Activated gamma-delta T cell (primary cell): ENCODE measurements at regions not wholly inside any gene's neighbourhood (a gene's known extent, or its start where the extent isn't known, plus 50 kb on each side); places are given as distances from the start of the nearest gene placed in this dataset.
"Not testable (repeated sequence)": the region's sequence is repeated elsewhere in the genome, so short reads cannot be mapped to it uniquely, and the experiment has no call there.

Experiments
- DNase-seq: peaks from one replicate; lab custom pipeline; 2025; lab: John Stamatoyannopoulos, UW

GRCh38 chr13:95388420-95389079 lies 87.3 kb upstream of the ABCC4 start:
- no peak for DNase-seq

GRCh38 chr13:95391362-95391761 lies 90.1 kb upstream of the ABCC4 start:
- no peak for DNase-seq

DNA sequence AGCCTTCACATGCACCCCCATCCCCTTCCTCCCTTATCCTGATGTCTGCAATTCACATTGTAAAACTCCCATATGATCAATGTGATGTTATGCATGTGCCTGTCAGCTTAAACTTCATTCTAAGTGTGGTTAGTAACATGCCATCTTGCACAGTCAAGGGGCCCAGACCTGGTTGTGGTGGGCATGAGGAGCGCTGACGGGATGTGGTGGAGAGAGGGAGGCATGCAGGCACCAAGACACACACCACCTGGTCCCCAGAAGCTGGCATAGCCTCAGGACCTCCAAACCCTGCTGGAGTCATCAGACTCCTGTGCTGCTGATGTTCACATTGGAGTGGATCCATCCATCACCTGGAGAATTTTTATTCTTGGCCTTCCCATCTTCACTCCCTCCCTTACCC lies 90.5 kb upstream of the ABCC4 start:
- DNase-seq = no peak

- DNase-seq = no peak
Measured at GRCh38 chr13:95392597-95392996, 91.3 kb upstream of the ABCC4 start.

DNA sequence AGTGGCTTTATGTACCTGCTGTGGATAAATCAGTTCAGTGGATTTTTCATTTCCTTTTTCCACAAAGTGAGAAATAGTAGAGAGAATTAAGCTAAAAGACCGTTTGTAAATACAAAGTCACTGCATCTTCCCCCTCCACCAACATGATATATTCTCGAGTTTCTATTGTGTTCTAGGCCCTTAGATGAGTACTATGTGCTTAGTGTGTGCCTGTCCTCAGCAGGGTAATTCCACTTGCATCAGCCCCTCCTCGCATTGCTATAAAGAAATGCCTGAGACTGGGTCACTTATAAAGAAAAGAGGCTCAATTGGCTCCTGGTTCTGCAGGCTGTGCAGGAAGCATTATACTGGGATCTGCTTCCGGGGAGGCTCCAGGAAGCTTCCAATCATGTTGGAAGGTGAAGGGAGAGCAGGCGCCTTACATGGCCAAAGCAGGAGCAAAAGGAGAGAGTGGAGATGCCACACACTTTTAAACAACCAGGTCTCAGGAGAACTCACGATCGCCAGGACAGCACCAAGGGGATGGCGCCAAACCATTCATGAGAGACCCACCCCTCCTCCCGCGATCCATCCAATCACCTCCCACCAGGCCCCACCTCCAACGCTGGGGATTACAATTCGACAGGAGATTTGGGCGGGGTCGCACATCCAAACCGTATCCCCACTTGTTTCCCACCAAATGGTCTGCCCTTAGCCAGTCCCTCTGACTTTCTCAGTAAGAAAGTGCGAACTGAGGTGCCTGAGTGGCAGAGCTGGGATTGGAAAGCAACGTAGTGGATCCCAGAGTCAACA lies 102.3 kb upstream of the ABCC4 start:
- no peak for DNase-seq

GRCh38 chr13:95404141-95404882 lies 103.1 kb upstream of the ABCC4 start:
- peak; percentile 21 for DNase-seq

DNA sequence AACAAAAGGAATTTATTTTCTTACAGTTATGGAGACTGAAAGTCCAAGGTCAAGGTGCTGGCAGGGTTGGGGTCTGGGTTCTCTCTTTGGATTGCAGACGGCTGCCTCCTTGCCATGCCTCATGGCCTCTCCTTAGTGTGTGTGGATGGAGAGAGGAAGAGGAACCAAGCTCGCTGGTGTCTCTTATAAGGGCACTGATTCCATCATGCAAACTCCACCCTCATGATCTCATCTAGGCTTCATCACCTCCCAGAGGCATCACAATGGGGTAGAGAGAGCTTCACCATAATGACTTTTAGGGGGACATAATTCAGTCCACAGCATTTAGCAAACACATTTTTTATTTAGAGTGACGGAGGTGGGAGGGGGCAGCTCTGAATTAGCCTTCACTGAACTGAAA lies 104.9 kb upstream of the ABCC4 start:
- DNase-seq = no peak

DNA sequence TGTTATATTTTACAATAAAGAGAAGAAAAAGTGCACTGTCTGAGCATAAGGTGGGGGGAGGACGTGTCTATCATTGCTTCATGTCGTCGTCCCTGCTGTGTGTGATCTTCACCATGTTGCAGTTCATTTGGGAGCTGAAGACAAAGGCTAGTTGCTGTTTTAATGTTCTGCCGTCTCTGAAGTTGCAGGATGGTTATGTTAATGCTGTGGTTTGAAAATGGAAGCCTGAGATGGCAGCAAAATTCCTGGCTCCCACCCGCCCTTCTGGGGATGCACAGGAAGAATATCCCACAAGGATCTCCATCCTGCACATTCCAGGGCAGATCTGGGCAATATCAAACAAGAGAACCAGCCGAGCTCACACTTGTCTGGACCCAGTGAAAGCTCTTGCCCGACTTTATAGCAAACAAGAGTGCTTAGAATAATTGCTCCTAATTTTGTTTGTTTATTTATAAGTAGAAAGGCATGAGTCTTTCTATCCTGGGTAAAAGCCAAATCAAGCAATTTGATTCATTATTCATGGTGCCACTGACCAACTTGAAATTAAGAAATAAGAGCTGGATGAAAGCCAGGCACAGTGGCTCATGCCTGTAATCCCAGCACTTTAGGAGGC lies 110.3 kb upstream of the ABCC4 start:
- no peak for DNase-seq

DNA sequence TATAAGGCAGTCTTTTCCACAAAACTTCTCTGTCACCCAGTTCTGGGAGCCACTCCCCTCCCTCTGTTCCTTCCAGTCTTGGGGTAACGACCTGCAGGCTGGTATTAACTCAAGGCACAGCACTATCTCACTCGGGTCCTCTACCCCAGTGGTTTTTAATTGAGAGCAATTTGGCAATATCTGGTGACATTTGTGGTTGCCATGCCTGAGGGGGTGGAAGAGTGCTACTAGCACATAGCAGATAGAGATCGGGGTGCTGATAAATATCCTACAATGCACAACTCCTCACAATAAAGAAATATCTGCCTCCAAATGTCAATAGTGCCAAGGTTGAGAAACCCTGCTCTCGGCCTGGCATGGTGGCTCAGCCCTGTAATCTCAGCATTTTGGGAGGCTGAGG lies 117.7 kb upstream of the ABCC4 start:
- no peak for DNase-seq

- DNase-seq = no peak
Measured at GRCh38 chr13:95420501-95420900, 119.2 kb upstream of the ABCC4 start.

- DNase-seq = no peak
Measured at GRCh38 chr13:95426631-95427030, 125.4 kb upstream of the ABCC4 start.

DNA sequence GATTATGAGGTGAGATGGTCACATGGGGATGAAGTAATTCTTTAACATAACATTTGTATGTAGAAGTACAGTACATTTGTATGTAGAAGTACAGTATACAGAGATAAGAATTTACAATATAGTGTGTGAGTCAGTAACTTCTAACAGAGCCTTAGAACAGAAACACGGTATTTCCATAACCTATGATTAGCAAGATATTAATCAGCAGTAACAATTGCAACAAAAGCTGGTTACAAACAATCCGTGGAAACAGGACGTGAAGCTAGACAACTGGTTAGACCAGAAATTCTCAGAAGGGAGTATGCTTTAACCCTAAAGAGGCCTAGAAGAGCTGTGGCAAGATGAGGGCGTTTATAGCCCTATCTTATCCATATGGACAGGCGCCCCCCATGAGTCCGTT lies 122.0 kb upstream of the CLDN10 start:
- not testable (repeated sequence) for DNase-seq

DNA sequence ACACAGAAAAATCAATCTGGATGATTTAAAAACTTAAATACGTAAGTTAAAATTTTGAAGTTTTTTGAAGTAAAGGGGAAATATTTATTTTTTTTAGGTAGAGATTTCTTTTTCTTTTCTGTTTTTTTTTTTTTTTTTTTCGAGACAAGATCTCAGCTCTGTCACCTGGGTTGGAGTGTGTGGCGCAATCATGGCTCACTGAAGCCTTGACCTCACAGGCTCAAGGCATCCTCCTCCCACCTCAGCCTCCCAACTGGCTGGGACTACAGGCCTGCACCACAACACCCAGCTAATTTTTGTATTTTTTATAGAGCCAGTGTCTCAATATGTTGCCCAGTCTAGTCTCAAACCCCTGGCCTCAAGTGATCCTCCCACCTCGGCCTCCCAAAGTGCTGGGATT lies 120.4 kb upstream of the CLDN10 start:
- no peak for DNase-seq

- DNase-seq = no peak
Measured at GRCh38 chr13:95433537-95433936, 119.0 kb upstream of the CLDN10 start.

DNA sequence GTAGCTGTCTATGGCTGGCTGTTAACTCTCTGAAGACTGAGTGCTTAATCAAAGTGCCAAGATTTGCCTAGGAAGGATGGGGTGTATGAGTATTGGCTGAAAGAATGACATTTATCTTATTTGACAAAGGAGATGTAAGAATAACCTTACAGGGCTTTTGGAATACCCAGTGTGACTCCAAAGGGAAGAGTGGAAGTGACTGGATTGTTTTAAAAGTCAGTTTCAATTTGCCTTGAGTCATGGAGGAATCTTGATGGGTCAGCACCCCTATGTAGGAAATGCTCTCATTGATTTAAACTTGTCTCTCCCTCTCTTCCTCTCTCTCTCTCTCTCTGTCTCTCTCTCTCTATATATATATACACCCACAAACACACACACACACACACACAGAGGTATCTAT lies 118.4 kb upstream of the CLDN10 start:
- no peak for DNase-seq

DNA sequence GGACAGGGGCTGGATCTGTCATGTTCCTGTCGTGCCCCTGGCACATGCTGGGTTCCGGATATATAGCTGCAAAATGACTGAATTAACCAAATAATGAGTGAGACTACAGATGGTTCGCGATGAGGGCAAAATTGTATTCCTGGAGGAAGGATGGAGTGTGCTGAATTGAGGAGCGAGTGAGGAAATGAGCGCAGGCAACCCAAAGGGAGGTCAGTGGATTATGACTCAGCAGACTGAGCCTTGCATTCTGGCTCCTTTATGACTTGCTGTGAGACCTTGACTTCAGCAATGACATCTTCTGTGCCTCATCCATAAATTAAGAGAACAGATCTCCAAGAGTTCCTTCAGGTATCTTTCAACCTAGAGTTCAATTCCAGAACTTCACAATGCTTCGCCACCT lies 115.0 kb upstream of the CLDN10 start:
- no peak for DNase-seq

DNA sequence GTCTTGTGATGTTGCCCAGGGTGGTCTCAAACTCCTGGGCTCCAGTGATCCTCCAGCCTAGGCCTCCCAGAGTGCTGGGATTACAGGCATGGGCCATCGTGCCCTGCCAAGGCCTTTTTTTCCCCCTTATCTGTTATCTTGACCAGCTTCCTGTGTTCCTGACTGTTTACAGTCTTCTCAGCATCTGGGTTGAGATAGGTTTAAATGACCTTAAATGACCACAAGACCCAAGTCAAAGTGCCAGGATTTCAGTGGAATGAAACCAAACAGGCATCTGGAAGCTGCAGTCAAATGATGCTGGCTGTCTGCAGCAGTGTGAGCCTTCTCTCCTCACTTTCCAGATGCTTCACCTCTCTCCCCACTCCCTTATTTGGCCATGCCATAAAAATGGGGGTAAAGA lies 114.2 kb upstream of the CLDN10 start:
- DNase-seq = no peak

DNA sequence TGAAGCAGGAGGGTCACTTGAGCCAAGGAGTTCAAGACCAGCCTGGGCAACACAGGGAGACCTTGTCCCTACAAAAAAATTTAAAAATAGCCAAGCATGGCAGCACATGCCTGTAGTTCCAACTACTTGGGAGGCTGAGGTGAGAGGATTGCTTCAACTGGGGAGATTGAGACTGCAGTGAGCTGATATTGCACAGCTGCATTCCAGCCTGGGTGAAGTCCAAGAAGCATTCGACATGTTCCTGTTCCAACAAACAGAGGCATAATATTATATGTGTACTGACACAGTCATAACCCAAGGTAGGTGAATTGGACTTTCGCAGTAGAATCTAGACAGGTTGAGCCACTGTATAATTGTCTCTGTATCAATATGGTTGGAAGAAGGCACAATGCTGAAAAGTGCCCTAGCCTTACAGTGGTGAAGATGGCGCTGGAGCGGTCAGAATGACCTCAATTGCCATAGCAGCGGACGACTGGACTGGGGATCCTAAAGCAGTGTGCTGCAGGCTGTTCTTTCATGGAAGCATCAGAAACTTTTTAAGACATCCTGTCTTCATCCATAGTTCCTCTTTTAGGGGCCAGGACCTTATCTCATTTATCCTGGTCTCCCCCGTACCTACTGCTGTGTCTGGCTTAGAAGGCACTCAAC lies 112.0 kb upstream of the CLDN10 start:
- DNase-seq = no peak

DNA sequence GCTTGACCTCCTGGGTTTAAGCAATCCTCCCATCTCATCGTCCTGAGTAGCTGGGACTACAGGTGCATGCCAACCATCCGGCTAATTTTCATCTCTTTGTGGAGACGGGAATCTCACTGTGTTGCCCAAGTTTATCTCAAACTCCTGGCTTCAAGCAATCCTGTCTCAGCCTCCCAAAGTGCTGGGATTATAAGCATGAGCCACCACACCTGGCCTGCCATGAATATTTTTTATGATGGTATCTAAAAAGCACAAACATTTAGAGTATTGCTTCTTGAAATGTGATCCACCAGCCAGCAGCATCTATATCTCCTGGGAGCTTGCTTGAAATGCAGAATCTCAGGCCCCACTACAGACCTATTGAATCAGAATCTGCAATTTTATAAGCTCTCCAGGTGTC lies 111.2 kb upstream of the CLDN10 start:
- no peak for DNase-seq

- no peak for DNase-seq
Measured at GRCh38 chr13:95444006-95444730, 108.4 kb upstream of the CLDN10 start.

DNA sequence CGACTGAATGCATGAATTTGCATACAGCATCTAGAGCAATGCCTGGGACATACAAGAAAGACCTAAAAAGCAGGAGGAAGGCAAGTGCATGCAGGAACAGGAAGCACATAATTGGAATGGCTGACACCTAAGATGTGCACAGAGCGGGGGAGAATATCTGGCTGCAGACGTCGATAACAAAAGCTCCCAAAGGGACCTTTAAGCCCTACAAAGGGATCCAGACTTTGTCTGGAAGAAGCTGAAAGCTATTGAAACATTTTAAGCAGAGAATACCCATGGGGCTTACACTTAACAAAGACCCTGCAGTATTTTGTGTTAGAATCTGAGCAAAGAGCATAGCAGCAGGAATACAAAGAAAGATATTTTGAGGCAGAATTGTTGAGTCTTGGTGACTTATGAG lies 107.4 kb upstream of the CLDN10 start:
- DNase-seq = no peak
